ENCODE measurements at regions not wholly inside any gene's neighbourhood (a gene's known extent, or its start where the extent isn't known, plus 50 kb on each side); places are given as distances from the start of the nearest gene placed in this dataset.

- no peaks in the 10 kb centered on the region for H3K27me3 Mint-ChIP-seq
- H3K4me3 Mint-ChIP-seq = no peak overlapping the region
- H3K27ac Mint-ChIP-seq = no peak overlapping the region
- H3K4me1 Mint-ChIP-seq = no peaks in the 10 kb centered on the region
- peaks cover 8 to 20% of the 10 kb centered on the region in 2 donors for H3K9me3 Mint-ChIP-seq
- DNase-seq (no peak), ATAC-seq (no peak)
Measured at GRCh38 chr13:60970736-60971135, 444.9 kb downstream of the PCDH20 start.

GRCh38 chr13:60969656-60970055 is 446.0 kb downstream of the PCDH20 start:
- H3K9me3 Mint-ChIP-seq = peaks cover 5 to 14% of the 10 kb centered on the region in 2 donors
- ATAC-seq (no peak), DNase-seq (no peak)
- H3K4me3 Mint-ChIP-seq = no peak overlapping the region
- no peaks in the 10 kb centered on the region for H3K4me1 Mint-ChIP-seq
- H3K27ac Mint-ChIP-seq = no peak overlapping the region
- no peaks in the 10 kb centered on the region for H3K27me3 Mint-ChIP-seq

- DNase-seq (no peak), ATAC-seq (no peak)
- Mint-ChIP-seq H3K27me3 (no peaks in the 10 kb centered on the region), H3K4me3 (no peak overlapping the region), H3K4me1 (no peaks in the 10 kb centered on the region), H3K27ac (no peak overlapping the region), H3K9me3 (peaks cover 8 to 12% of the 10 kb centered on the region in 2 donors)
Measured at GRCh38 chr13:60959427-60959826, 456.2 kb downstream of the PCDH20 start.

GRCh38 chr13:60957816-60958215 is 457.8 kb downstream of the PCDH20 start:
- H3K27ac Mint-ChIP-seq = no peak overlapping the region
- peaks cover 8 to 12% of the 10 kb centered on the region in 2 donors for H3K9me3 Mint-ChIP-seq
- ATAC-seq (no peak), DNase-seq (no peak)
- H3K4me3 Mint-ChIP-seq = no peak overlapping the region
- no peaks in the 10 kb centered on the region for H3K27me3 Mint-ChIP-seq
- H3K4me1 Mint-ChIP-seq = no peaks in the 10 kb centered on the region

- no peaks in the 10 kb centered on the region for H3K4me1 Mint-ChIP-seq
- peaks cover 9 to 10% of the 10 kb centered on the region in 2 donors for H3K9me3 Mint-ChIP-seq
- ATAC-seq (no peak), DNase-seq (no peak)
- H3K4me3 Mint-ChIP-seq = no peak overlapping the region
- no peaks in the 10 kb centered on the region for H3K27me3 Mint-ChIP-seq
- no peak overlapping the region for H3K27ac Mint-ChIP-seq
Measured at GRCh38 chr13:60945396-60945795, 470.3 kb downstream of the PCDH20 start.

- no peaks in the 10 kb centered on the region for H3K4me1 Mint-ChIP-seq
- no peak overlapping the region for H3K27ac Mint-ChIP-seq
- DNase-seq = no peak
- no peaks in the 10 kb centered on the region for H3K27me3 Mint-ChIP-seq
- no peak for ATAC-seq
- H3K9me3 Mint-ChIP-seq = peaks cover 9 to 10% of the 10 kb centered on the region in 2 donors
- H3K4me3 Mint-ChIP-seq = no peak overlapping the region
Measured at GRCh38 chr13:60944863-60945262, 470.8 kb downstream of the PCDH20 start.

- Mint-ChIP-seq H3K27ac (no peak overlapping the region), H3K4me1 (no peaks in the 10 kb centered on the region)
- ATAC-seq = no peak
Measured at GRCh38 chr13:60944016-60944415, 471.6 kb downstream of the PCDH20 start.

GRCh38 chr13:60936281-60936680 is 479.4 kb downstream of the PCDH20 start:
- Mint-ChIP-seq H3K4me3 (no peak overlapping the region), H3K4me1 (no peaks in the 10 kb centered on the region), H3K27me3 (no peaks in the 10 kb centered on the region), H3K9me3 (no peaks in the 10 kb centered on the region), H3K27ac (no peak overlapping the region)
- DNase-seq (no peak), ATAC-seq (no peak)

More at GRCh38 chr13:60944016-60944415, 471.6 kb downstream of the PCDH20 start:
- H3K27me3 Mint-ChIP-seq = no peaks in the 10 kb centered on the region
- peaks cover 9 to 10% of the 10 kb centered on the region in 2 donors for H3K9me3 Mint-ChIP-seq
- no peak for DNase-seq
- H3K4me3 Mint-ChIP-seq = no peak overlapping the region

GRCh38 chr13:60933638-60934037 is 482.0 kb downstream of the PCDH20 start:
- Mint-ChIP-seq H3K4me1 (no peaks in the 10 kb centered on the region), H3K9me3 (no peaks in the 10 kb centered on the region), H3K27ac (no peak overlapping the region), H3K4me3 (no peak overlapping the region), H3K27me3 (no peaks in the 10 kb centered on the region)
- ATAC-seq = no peak
- DNase-seq = no peak

GRCh38 chr13:60931858-60932546 is 483.6 kb downstream of the PCDH20 start:
- ATAC-seq (no peak), DNase-seq (no peak)
- Mint-ChIP-seq H3K27ac (no peak overlapping the region), H3K27me3 (no peaks in the 10 kb centered on the region), H3K9me3 (no peaks in the 10 kb centered on the region), H3K4me1 (no peaks in the 10 kb centered on the region), H3K4me3 (no peak overlapping the region)

- no peak for ATAC-seq
- no peaks in the 10 kb centered on the region for H3K27me3 Mint-ChIP-seq
Measured at GRCh38 chr13:60925686-60926085, 490.0 kb downstream of the PCDH20 start.

GRCh38 chr13:60924856-60925255 is 490.8 kb downstream of the PCDH20 start:
- Mint-ChIP-seq H3K9me3 (no peaks in the 10 kb centered on the region), H3K27ac (no peak overlapping the region), H3K4me3 (no peak overlapping the region), H3K4me1 (no peaks in the 10 kb centered on the region), H3K27me3 (no peaks in the 10 kb centered on the region)
- DNase-seq (no peak), ATAC-seq (no peak)

More at GRCh38 chr13:60925686-60926085, 490.0 kb downstream of the PCDH20 start:
- no peak overlapping the region for H3K4me3 Mint-ChIP-seq
- DNase-seq = no peak
- H3K9me3 Mint-ChIP-seq = no peaks in the 10 kb centered on the region
- H3K27ac Mint-ChIP-seq = no peak overlapping the region
- H3K4me1 Mint-ChIP-seq = no peaks in the 10 kb centered on the region

GRCh38 chr13:60922576-60923231 is 492.9 kb downstream of the PCDH20 start:
- Mint-ChIP-seq H3K4me3 (no peak overlapping the region), H3K4me1 (no peaks in the 10 kb centered on the region), H3K9me3 (no peaks in the 10 kb centered on the region), H3K27me3 (no peaks in the 10 kb centered on the region), H3K27ac (no peak overlapping the region)
- no peak for DNase-seq
- ATAC-seq = no peak

- DNase-seq = no peak
- H3K27ac Mint-ChIP-seq = no peak overlapping the region
- peaks cover 7 to 10% of the 10 kb centered on the region in 2 donors for H3K9me3 Mint-ChIP-seq
- no peaks in the 10 kb centered on the region for H3K4me1 Mint-ChIP-seq
- H3K4me3 Mint-ChIP-seq = no peak overlapping the region
- H3K27me3 Mint-ChIP-seq = no peaks in the 10 kb centered on the region
- ATAC-seq = no peak
Measured at GRCh38 chr13:60893801-60894200, 496.8 kb downstream of the TDRD3 start.

GRCh38 chr13:60887711-60888110 is 490.7 kb downstream of the TDRD3 start:
- no peak for DNase-seq
- no peak for ATAC-seq
- peaks cover 4 to 10% of the 10 kb centered on the region in 2 donors for H3K9me3 Mint-ChIP-seq
- H3K4me1 Mint-ChIP-seq = no peaks in the 10 kb centered on the region
- H3K27me3 Mint-ChIP-seq = no peaks in the 10 kb centered on the region
- no peak overlapping the region for H3K27ac Mint-ChIP-seq
- no peak overlapping the region for H3K4me3 Mint-ChIP-seq

- Mint-ChIP-seq H3K27ac (no peak overlapping the region), H3K4me1 (no peaks in the 10 kb centered on the region), H3K27me3 (no peaks in the 10 kb centered on the region), H3K4me3 (no peak overlapping the region), H3K9me3 (peaks cover 5 to 19% of the 10 kb centered on the region in 2 donors)
- ATAC-seq = no peak
- DNase-seq = no peak
Measured at GRCh38 chr13:60881507-60881906, 484.5 kb downstream of the TDRD3 start.
